ENCODE measurements at regions not wholly inside any gene's neighbourhood (a gene's known extent, or its start where the extent isn't known, plus 50 kb on each side); places are given as distances from the start of the nearest gene placed in this dataset.
A peak's percentile ranks its signal among the peaks of the same experiment; 100 is the strongest.

GRCh38 chr2:240355001-240355891 lies 80.2 kb upstream of the GPC1 start:
- no peaks in the 10 kb centered on the region for H3K4me1 ChIP-seq (ENCODE audit: control insufficient read depth in 1 of 2, extremely low read depth in 1 of 2, insufficient read depth in 2 of 2, low read length in 2 of 2)
- Mint-ChIP-seq H3K27ac (no peak overlapping the region), H3K4me1 (no peaks in the 10 kb centered on the region), H3K9me3 (peaks cover 0 to 5% (median 4%) of the 10 kb centered on the region in 3 donors), H3K4me3 (no peak overlapping the region), H3K27me3 (peaks cover 6 to 17% of the 10 kb centered on the region in 2 donors), H3K36me3 (no peaks in the 10 kb centered on the region)
- no peak for DNase-seq
- no peaks in the 10 kb centered on the region for H3K9me3 ChIP-seq
- peaks cover 0 to 32% of the 10 kb centered on the region in 2 experiments for H3K27me3 ChIP-seq (replicated peaks in 1 of 2; ENCODE audit: control insufficient read depth in 2 of 2, extremely low read depth in 1 of 2, insufficient read depth in 2 of 2, low read length in 1 of 2)
- H3K36me3 ChIP-seq (ENCODE audit: control insufficient read depth in 2 of 2, extremely low read depth in 1 of 2, insufficient read depth in 1 of 2, low read length in 1 of 2) = no peaks in the 10 kb centered on the region
- no peak overlapping the region for H3K4me3 ChIP-seq (ENCODE audit: control insufficient read depth in 1 of 2, extremely low read depth in 1 of 2, low read length in 1 of 2)
- no peak overlapping the region for H3K27ac ChIP-seq (ENCODE audit: low read length)
- no peak for ATAC-seq (replicated peaks in 1 of 4)
- 78% methylated on average over 14 of the region's 17 CpGs for WGBS (ENCODE audit: insufficient coverage)
- CTCF ChIA-PET = no interaction called here
- POLR2A ChIA-PET = interaction anchor here in 1 of 2 donors (0.6 kb wide), 1 partner anchor 1686 kb away, joined by 3 read pairs; no protein-coding TSS in a partner anchor

- no peak overlapping the region for H3K4me3 ChIP-seq (ENCODE audit: control insufficient read depth in 1 of 2, extremely low read depth in 1 of 2, low read length in 1 of 2)
- no peak for DNase-seq
Measured at GRCh38 chr2:240355962-240356361, 79.5 kb upstream of the GPC1 start.

GRCh38 chr2:240356700-240357640 lies 78.5 kb upstream of the GPC1 start:
- WGBS (ENCODE audit: insufficient coverage) = 78% methylated on average over 19 of the region's 26 CpGs
- no peaks in the 10 kb centered on the region for H3K4me1 Mint-ChIP-seq
- peaks cover 9 to 18% (median 13%) of the 10 kb centered on the region in 3 donors for H3K9me3 Mint-ChIP-seq
- ChIA-PET POLR2A (no interaction called here), CTCF (no interaction called here)
- H3K27ac ChIP-seq (ENCODE audit: low read length) = no peak overlapping the region
- no peaks in the 10 kb centered on the region for H3K36me3 Mint-ChIP-seq
- no peaks in the 10 kb centered on the region for H3K9me3 ChIP-seq
- no peaks in the 10 kb centered on the region for H3K4me1 ChIP-seq (ENCODE audit: control insufficient read depth in 1 of 2, extremely low read depth in 1 of 2, insufficient read depth in 2 of 2, low read length in 2 of 2)
- H3K4me3 Mint-ChIP-seq = no peak overlapping the region
- no peaks in the 10 kb centered on the region for H3K36me3 ChIP-seq (ENCODE audit: control insufficient read depth in 2 of 2, extremely low read depth in 1 of 2, insufficient read depth in 1 of 2, low read length in 1 of 2)
- no peak overlapping the region for H3K4me3 ChIP-seq (ENCODE audit: control insufficient read depth in 1 of 2, extremely low read depth in 1 of 2, low read length in 1 of 2)
- H3K27ac Mint-ChIP-seq = no peak overlapping the region
- ATAC-seq (replicated peaks in 1 of 4) = no peak
- peaks cover 3 to 10% of the 10 kb centered on the region in 2 donors for H3K27me3 Mint-ChIP-seq
- DNase-seq = no peak
- peaks cover 0 to 34% of the 10 kb centered on the region in 2 experiments for H3K27me3 ChIP-seq (replicated peaks in 1 of 2; ENCODE audit: control insufficient read depth in 2 of 2, extremely low read depth in 1 of 2, insufficient read depth in 2 of 2, low read length in 1 of 2)

More at GRCh38 chr2:240355962-240356361, 79.5 kb upstream of the GPC1 start:
- WGBS (ENCODE audit: insufficient coverage) = 87% methylated on average over 16 of the region's 17 CpGs
- Mint-ChIP-seq H3K9me3 (peaks cover 6 to 10% (median 10%) of the 10 kb centered on the region in 3 donors), H3K36me3 (no peaks in the 10 kb centered on the region), H3K27ac (peak overlapping the region in 1 of 2 donors; percentile 48), H3K4me1 (no peaks in the 10 kb centered on the region), H3K4me3 (no peak overlapping the region), H3K27me3 (peaks cover 3 to 14% of the 10 kb centered on the region in 2 donors)
- CTCF ChIA-PET = no interaction called here
- Histone ChIP-seq H3K27me3 (replicated peaks in 1 of 2; ENCODE audit: control insufficient read depth in 2 of 2, extremely low read depth in 1 of 2, insufficient read depth in 2 of 2, low read length in 1 of 2) (peaks cover 0 to 32% of the 10 kb centered on the region in 2 experiments), H3K36me3 (ENCODE audit: control insufficient read depth in 2 of 2, extremely low read depth in 1 of 2, insufficient read depth in 1 of 2, low read length in 1 of 2) (no peaks in the 10 kb centered on the region), H3K4me1 (ENCODE audit: control insufficient read depth in 1 of 2, extremely low read depth in 1 of 2, insufficient read depth in 2 of 2, low read length in 2 of 2) (no peaks in the 10 kb centered on the region), H3K9me3 (no peaks in the 10 kb centered on the region), H3K27ac (ENCODE audit: low read length) (no peak overlapping the region)
- POLR2A ChIA-PET = interaction anchor here in 1 of 2 donors (0.6 kb wide), 1 partner anchor 1687 kb away, joined by 3 read pairs; no protein-coding TSS in a partner anchor
- no peak for ATAC-seq (replicated peaks in 1 of 4)

- H3K27ac ChIP-seq (ENCODE audit: low read length) = no peak overlapping the region
- DNase-seq (no peak), ATAC-seq (replicated peaks in 1 of 4) (no peak)
- no peaks in the 10 kb centered on the region for H3K4me1 Mint-ChIP-seq
- no peak overlapping the region for H3K27ac Mint-ChIP-seq
- no peaks in the 10 kb centered on the region for H3K4me1 ChIP-seq (ENCODE audit: control insufficient read depth in 1 of 2, extremely low read depth in 1 of 2, insufficient read depth in 2 of 2, low read length in 2 of 2)
- H3K27me3 ChIP-seq (replicated peaks in 1 of 2; ENCODE audit: control insufficient read depth in 2 of 2, extremely low read depth in 1 of 2, insufficient read depth in 2 of 2, low read length in 1 of 2) = peaks cover 0 to 36% of the 10 kb centered on the region in 2 experiments
- no peaks in the 10 kb centered on the region for H3K9me3 ChIP-seq
- peaks cover 9 to 18% (median 13%) of the 10 kb centered on the region in 3 donors for H3K9me3 Mint-ChIP-seq
- H3K27me3 Mint-ChIP-seq = peaks cover 2 to 10% of the 10 kb centered on the region in 2 donors
- ChIA-PET POLR2A (no interaction called here), CTCF (no interaction called here)
- 70% methylated on average over 4 of the region's 4 CpGs for WGBS (ENCODE audit: insufficient coverage)
- H3K4me3 ChIP-seq (ENCODE audit: control insufficient read depth in 1 of 2, extremely low read depth in 1 of 2, low read length in 1 of 2) = no peak overlapping the region
- H3K36me3 ChIP-seq (ENCODE audit: control insufficient read depth in 2 of 2, extremely low read depth in 1 of 2, insufficient read depth in 1 of 2, low read length in 1 of 2) = no peaks in the 10 kb centered on the region
- no peaks in the 10 kb centered on the region for H3K36me3 Mint-ChIP-seq
- H3K4me3 Mint-ChIP-seq = no peak overlapping the region
Measured at GRCh38 chr2:240357641-240358012, 77.8 kb upstream of the GPC1 start.

- H3K36me3 ChIP-seq (ENCODE audit: control insufficient read depth in 2 of 2, extremely low read depth in 1 of 2, insufficient read depth in 1 of 2, low read length in 1 of 2) = no peaks in the 10 kb centered on the region
- Mint-ChIP-seq H3K4me3 (no peak overlapping the region), H3K4me1 (no peaks in the 10 kb centered on the region), H3K36me3 (no peaks in the 10 kb centered on the region), H3K27me3 (peaks cover 0 to 10% of the 10 kb centered on the region in 2 donors), H3K27ac (no peak overlapping the region), H3K9me3 (peaks cover 9 to 18% (median 13%) of the 10 kb centered on the region in 3 donors)
- DNase-seq (no peak), ATAC-seq (replicated peaks in 1 of 4) (no peak)
- H3K9me3 ChIP-seq = no peaks in the 10 kb centered on the region
- H3K4me1 ChIP-seq (ENCODE audit: control insufficient read depth in 1 of 2, extremely low read depth in 1 of 2, insufficient read depth in 2 of 2, low read length in 2 of 2) = no peaks in the 10 kb centered on the region
- WGBS (ENCODE audit: insufficient coverage) = 58% methylated on average over 7 of the region's 7 CpGs
- ChIA-PET POLR2A (no interaction called here), CTCF (no interaction called here)
- H3K4me3 ChIP-seq (ENCODE audit: control insufficient read depth in 1 of 2, extremely low read depth in 1 of 2, low read length in 1 of 2) = no peak overlapping the region
- H3K27me3 ChIP-seq (replicated peaks in 1 of 2; ENCODE audit: control insufficient read depth in 2 of 2, extremely low read depth in 1 of 2, insufficient read depth in 2 of 2, low read length in 1 of 2) = peaks cover 0 to 33% of the 10 kb centered on the region in 2 experiments
- no peak overlapping the region for H3K27ac ChIP-seq (ENCODE audit: low read length)
Measured at GRCh38 chr2:240358080-240358479, 77.4 kb upstream of the GPC1 start.

GRCh38 chr2:240358821-240359397 lies 76.6 kb upstream of the GPC1 start:
- no peak overlapping the region for H3K4me3 Mint-ChIP-seq
- no peaks in the 10 kb centered on the region for H3K4me1 Mint-ChIP-seq
- DNase-seq = no peak
- H3K9me3 Mint-ChIP-seq = peaks cover 9 to 18% (median 13%) of the 10 kb centered on the region in 3 donors
- Histone ChIP-seq H3K4me1 (ENCODE audit: control insufficient read depth in 1 of 2, extremely low read depth in 1 of 2, insufficient read depth in 2 of 2, low read length in 2 of 2) (no peaks in the 10 kb centered on the region), H3K27me3 (replicated peaks in 1 of 2; ENCODE audit: control insufficient read depth in 2 of 2, extremely low read depth in 1 of 2, insufficient read depth in 2 of 2, low read length in 1 of 2) (peaks cover 0 to 25% of the 10 kb centered on the region in 2 experiments), H3K36me3 (ENCODE audit: control insufficient read depth in 2 of 2, extremely low read depth in 1 of 2, insufficient read depth in 1 of 2, low read length in 1 of 2) (no peaks in the 10 kb centered on the region), H3K27ac (ENCODE audit: low read length) (no peak overlapping the region), H3K4me3 (ENCODE audit: control insufficient read depth in 1 of 2, extremely low read depth in 1 of 2, low read length in 1 of 2) (no peak overlapping the region), H3K9me3 (no peaks in the 10 kb centered on the region)
- H3K36me3 Mint-ChIP-seq = no peaks in the 10 kb centered on the region
- no peak for ATAC-seq (replicated peaks in 1 of 4)
- ChIA-PET POLR2A (no interaction called here), CTCF (no interaction called here)
- 90% methylated on average over 2 of the region's 13 CpGs for WGBS (ENCODE audit: insufficient coverage)
- H3K27me3 Mint-ChIP-seq = peaks cover 3 to 10% of the 10 kb centered on the region in 2 donors
- H3K27ac Mint-ChIP-seq = no peak overlapping the region
